Endothelial cell of umbilical vein (primary cell): ENCODE measurements at regions not wholly inside any gene's neighbourhood (a gene's known extent, or its start where the extent isn't known, plus 50 kb on each side); places are given as distances from the start of the nearest gene placed in this dataset.
A peak's percentile ranks its signal among the peaks of the same experiment; 100 is the strongest.

Source experiments
- BruUV-seq: library from RNA; stranded (reverse); fragments of 400-500 nt; replicated peaks from 2 replicates; lab custom pipeline; 2021; lab: Mats Ljungman, UMichigan
- CTCF ChIA-PET: fragments of 300-600, 350-600 bp; sonication (Branson Sonifier 250); formaldehyde crosslinking; loops from one replicate; lab custom pipeline; 2021; ENCODE audit warnings: antibody characterized with exemption, inconsistent platforms; lab: Charles Lee
- POLR2A ChIA-PET: fragments of 300-600, 350-600 bp; sonication (Branson Sonifier 250); formaldehyde crosslinking; loops from one replicate; lab custom pipeline; 2021; ENCODE audit warnings: antibody characterized with exemption, inconsistent platforms; lab: Charles Lee
- DNase-seq: peaks from one replicate; pipeline ENCODE4 v3.0.0-alpha.2; 2011; ENCODE audit warnings: low read depth, low spot score
- FAIRE-seq: peaks from 2 replicates; lab custom pipeline; 2011; peaks lifted over from hg19 to GRCh38; lab: Jason Lieb, UNC
- H2AFZ ChIP-seq: 2 replicates; pipeline ENCODE4 v1.6.0; 2012; ENCODE audit warnings: low read depth, low read length, control low read depth, inconsistent platforms
- H3K27ac ChIP-seq: 2 replicates; pipeline ENCODE4 v1.5.1; 2011; ENCODE audit warnings: low read depth, mild to moderate bottlenecking, control low read depth, low read length, moderate library complexity; ENCODE audit not compliant: insufficient read depth
- H3K27me3 ChIP-seq, 2 experiments: 2 replicates each; pipeline versions ENCODE4 v1.6.0 to v1.6.1; 2011; ENCODE audit warnings: low read length in 2 of 2, mixed read lengths in 1 of 2; ENCODE audit not compliant: control insufficient read depth in 2 of 2, insufficient read depth in 2 of 2
- H3K36me3 ChIP-seq, 2 experiments: 2 replicates in 1 of 2; 3 replicates in 1 of 2; pipeline ENCODE4 v1.5.1; 2011; ENCODE audit warnings: low read length in 2 of 2, mild to moderate bottlenecking in 1 of 2, moderate library complexity in 1 of 2; ENCODE audit not compliant: control insufficient read depth in 2 of 2, insufficient read depth in 2 of 2; ENCODE audit errors: extremely low read depth in 1 of 2
- H3K4me1 ChIP-seq: 3 replicates; pipeline ENCODE4 v1.5.1; 2011; ENCODE audit warnings: mild to moderate bottlenecking, low read length; ENCODE audit not compliant: control insufficient read depth, insufficient read depth; ENCODE audit errors: extremely low read depth
- H3K4me2 ChIP-seq: 2 replicates; pipeline ENCODE4 v1.6.1; 2011; ENCODE audit warnings: low read length, control low read depth, mixed read lengths; ENCODE audit not compliant: insufficient read depth
- H3K4me3 ChIP-seq, 3 experiments: fragments of 200-600 bp in 1 of 3; sonication (generic), shearing (Covaris generic) in 1 of 3; replicated peaks in 1 of 3; 2 replicates each; pipeline ENCODE4 v1.5.1; 2011 to 2016; ENCODE audit warnings: control low read depth in 3 of 3, low read length in 3 of 3, mild to moderate bottlenecking in 2 of 3, inconsistent platforms in 1 of 3, low read depth in 1 of 3, moderate library complexity in 1 of 3; ENCODE audit not compliant: insufficient read depth in 1 of 3
- H3K79me2 ChIP-seq: 2 replicates; pipeline ENCODE4 v1.6.0; 2012; ENCODE audit warnings: low read length, inconsistent platforms; ENCODE audit not compliant: control insufficient read depth, insufficient read depth
- H3K9ac ChIP-seq: replicated peaks from 2 replicates; pipeline ENCODE3; 2011; ENCODE audit warnings: low read length, control low read depth; ENCODE audit not compliant: insufficient read depth; ENCODE audit errors: extremely low read depth
- H3K9me1 ChIP-seq: replicated peaks from 3 replicates; pipeline ENCODE4 v1.6.0; 2011; ENCODE audit warnings: mild to moderate bottlenecking, low read length; ENCODE audit not compliant: control insufficient read depth, insufficient read depth; ENCODE audit errors: extremely low read depth
- H3K9me3 ChIP-seq: replicated peaks from 2 replicates; pipeline ENCODE4 v1.5.1; 2012; ENCODE audit warnings: low read length, inconsistent platforms; ENCODE audit not compliant: control insufficient read depth, insufficient read depth
- H4K20me1 ChIP-seq: replicated peaks from 2 replicates; pipeline ENCODE3; 2011; ENCODE audit warnings: mild to moderate bottlenecking, low read length; ENCODE audit not compliant: control insufficient read depth, insufficient read depth; ENCODE audit errors: extremely low read depth
- CTCF ChIP-seq, 2 donors: IDR thresholded peaks; 1 replicate in 1 of 2; 2 replicates in 1 of 2; pipeline ENCODE4 v1.5.1; 2011; ENCODE audit warnings: low read length in 2 of 2, mild to moderate bottlenecking in 2 of 2, moderate library complexity in 2 of 2, control low read depth in 1 of 2, inconsistent platforms in 1 of 2, low read depth in 1 of 2; ENCODE audit not compliant: insufficient read depth in 1 of 2; ENCODE audit errors: extremely low read depth in 1 of 2
- EZH2 ChIP-seq: IDR thresholded peaks from 2 replicates; pipeline ENCODE4 v1.6.1; 2012; ENCODE audit warnings: borderline replicate concordance, low read depth, mild to moderate bottlenecking, moderate library complexity, low read length, inconsistent platforms; ENCODE audit not compliant: severe bottlenecking
- GATA2 ChIP-seq: IDR thresholded peaks from 2 replicates; pipeline ENCODE4 v1.7.0; 2011; ENCODE audit warnings: low read depth, mild to moderate bottlenecking, moderate library complexity, mixed read lengths, low read length; ENCODE audit not compliant: insufficient read length, insufficient read depth
- JUN ChIP-seq: IDR thresholded peaks from 2 replicates; pipeline ENCODE4 v1.6.1; 2011; ENCODE audit warnings: borderline replicate concordance, low read depth; ENCODE audit not compliant: insufficient read length, insufficient read depth
- MAX ChIP-seq: IDR thresholded peaks from 2 replicates; pipeline ENCODE4 v1.6.1; 2011; ENCODE audit not compliant: insufficient read depth, insufficient read length
- MYC ChIP-seq: IDR thresholded peaks from one replicate; pipeline ENCODE4 v1.6.1; 2011; ENCODE audit warnings: mild to moderate bottlenecking, low read depth, low read length
- POLR2AphosphoS5 ChIP-seq: IDR thresholded peaks from 2 replicates; pipeline ENCODE4 v1.6.1; 2012; ENCODE audit warnings: low read depth, mild to moderate bottlenecking, control low read depth, low read length, moderate library complexity; ENCODE audit not compliant: insufficient read depth
- dilution Hi-C: fragments of 300-500 bp; cut with MboI; formaldehyde crosslinking; loops from one replicate; pipeline ENCODE4 v1.15.0; 2019; ENCODE audit warnings: low sequenced_read_pairs; ENCODE audit not compliant: extremely low pct_ligation_motif_present
- intact Hi-C: fragments of 100-400 bp; cut with micrococcal nuclease; formaldehyde crosslinking; loops from one replicate; pipeline ENCODE4 v1.10.0; 2022

GRCh38 chr7:16061630-16062029 is 359.7 kb downstream of the CRPPA start:
- peaks cover 27% of the 10 kb centered on the region for H3K4me1 ChIP-seq
- DNase-seq (no peak), FAIRE-seq (no peak)
- no peak overlapping the region for H3K4me3 ChIP-seq
- dilution Hi-C loops (no loop called here), intact Hi-C loops (loop anchor here (1.0 to 2.0 kb wide), 17 partner anchors 23 to 1313 kb away; partner anchors contain the start of gene MEOX2)
- no peaks in the 10 kb centered on the region for H3K27me3 ChIP-seq
- no peaks in the 10 kb centered on the region for H3K9me1 ChIP-seq
- no peak for TF ChIP-seq JUN
- TF ChIP-seq GATA2, result no peak
- peak overlapping the region; percentile 86 for H3K27ac ChIP-seq
- H3K36me3 ChIP-seq, result no peaks in the 10 kb centered on the region
- H2AFZ ChIP-seq, result no peak overlapping the region
- H4K20me1 ChIP-seq, result no peaks in the 10 kb centered on the region
- H3K79me2 ChIP-seq, result no peaks in the 10 kb centered on the region
- peak overlapping the region; percentile 63 for H3K9ac ChIP-seq
- CTCF ChIA-PET, result interaction anchor here (0.7 to 1.9 kb wide), 6 partner anchors 140 to 503 kb away, joined by 3 to 11 read pairs (median 4); no protein-coding TSS in a partner anchor
- POLR2A ChIA-PET, result interaction anchor here (1.2 kb wide), 1 partner anchor 1313 kb away, joined by 3 read pairs; no protein-coding TSS in a partner anchor
- BruUV-seq, result no TSS peak
- no peaks in the 10 kb centered on the region for H3K9me3 ChIP-seq
- H3K4me2 ChIP-seq, result peak overlapping the region; percentile 62

GRCh38 chr7:16061011-16061410 is 360.3 kb downstream of the CRPPA start:
- no peaks in the 10 kb centered on the region for H3K79me2 ChIP-seq
- H3K9me3 ChIP-seq, result no peaks in the 10 kb centered on the region
- H3K27ac ChIP-seq, result no peak overlapping the region
- CTCF ChIA-PET, result no interaction called here
- intact Hi-C loops, result no loop called here
- H3K27me3 ChIP-seq, result no peaks in the 10 kb centered on the region
- H3K4me3 ChIP-seq, result no peak overlapping the region
- BruUV-seq, result no TSS peak
- H4K20me1 ChIP-seq, result no peaks in the 10 kb centered on the region
- dilution Hi-C loops, result no loop called here
- no peaks in the 10 kb centered on the region for H3K9me1 ChIP-seq
- no peaks in the 10 kb centered on the region for H3K36me3 ChIP-seq
- TF ChIP-seq JUN, result no peak
- no peak for TF ChIP-seq MAX
- TF ChIP-seq CTCF (IDR thresholded peaks at IDR 0.05; ENCODE audit: extremely low read depth in 1 of 2, insufficient read depth in 1 of 2, low read depth in 1 of 2, low read length in 2 of 2), result no peak
- TF ChIP-seq GATA2, result no peak
- TF ChIP-seq MYC, result no peak
- TF ChIP-seq POLR2AphosphoS5, result no peak
- TF ChIP-seq EZH2, result no peak
- H2AFZ ChIP-seq, result no peak overlapping the region
- H3K4me2 ChIP-seq, result no peak overlapping the region
- POLR2A ChIA-PET, result no interaction called here
- FAIRE-seq, result no peak
- H3K4me1 ChIP-seq, result peaks cover 23% of the 10 kb centered on the region
- no peak overlapping the region for H3K9ac ChIP-seq
- DNase-seq, result no peak
